Fibroblast of lung (primary cell): ENCODE measurements at regions not wholly inside any gene's neighbourhood (a gene's known extent, or its start where the extent isn't known, plus 50 kb on each side); places are given as distances from the start of the nearest gene placed in this dataset.

Source experiments
- DNase-seq, 2 donors: peaks; one replicate each; pipeline versions ENCODE4 v3.0.0 to v3.0.0-alpha.2; 2010; ENCODE audit warnings: low read depth in 2 of 2
- H2AFZ ChIP-seq: 2 replicates; pipeline ENCODE4 v1.5.1; 2012; ENCODE audit warnings: low read length, control low read depth, inconsistent platforms
- H3K27ac ChIP-seq: 2 replicates; pipeline ENCODE4 v1.5.1; 2011; ENCODE audit warnings: low read length, control low read depth; ENCODE audit not compliant: insufficient read depth
- H3K27me3 ChIP-seq: 2 replicates; pipeline ENCODE4 v1.5.1; 2011; ENCODE audit warnings: mild to moderate bottlenecking, low read length; ENCODE audit not compliant: control insufficient read depth, insufficient read depth
- H3K36me3 ChIP-seq: 2 replicates; pipeline ENCODE4 v1.5.1; 2011; ENCODE audit warnings: low read length; ENCODE audit not compliant: control insufficient read depth, insufficient read depth
- H3K4me1 ChIP-seq: 2 replicates; pipeline ENCODE4 v1.5.1; 2011; ENCODE audit warnings: low read length; ENCODE audit not compliant: control insufficient read depth, insufficient read depth; ENCODE audit errors: extremely low read depth
- H3K4me2 ChIP-seq: 2 replicates; pipeline ENCODE4 v1.5.1; 2011; ENCODE audit warnings: low read length, control low read depth; ENCODE audit not compliant: insufficient read depth; ENCODE audit errors: extremely low read depth
- H3K4me3 ChIP-seq, 4 experiments: fragments of 200-600 bp in 1 of 4; sonication (generic) in 1 of 4; replicated peaks in 1 of 4; 2 replicates each; pipeline ENCODE4 v1.5.1; 2011 to 2016; ENCODE audit warnings: low read length in 4 of 4, low read depth in 3 of 4, mild to moderate bottlenecking in 3 of 4, control low read depth in 2 of 4, inconsistent platforms in 1 of 4, mixed read lengths in 1 of 4; ENCODE audit not compliant: insufficient read depth in 1 of 4; ENCODE audit errors: control extremely low read depth in 1 of 4
- H3K79me2 ChIP-seq: 2 replicates; pipeline ENCODE4 v1.5.1; 2012; ENCODE audit warnings: mild to moderate bottlenecking, low read length, inconsistent platforms; ENCODE audit not compliant: control insufficient read depth, insufficient read depth
- H3K9ac ChIP-seq: 2 replicates; pipeline ENCODE4 v1.5.1; 2011; ENCODE audit warnings: mild to moderate bottlenecking, low read length, control low read depth; ENCODE audit not compliant: insufficient read depth
- H3K9me3 ChIP-seq: 2 replicates; pipeline ENCODE4 v1.5.1; 2012; ENCODE audit warnings: low read depth, low read length; ENCODE audit not compliant: control insufficient read depth, insufficient read depth
- H4K20me1 ChIP-seq: 2 replicates; pipeline ENCODE4 v1.5.1; 2011; ENCODE audit warnings: low read length; ENCODE audit not compliant: control insufficient read depth, insufficient read depth; ENCODE audit errors: extremely low read depth
- EZH2 ChIP-seq: IDR thresholded peaks from 2 replicates; pipeline ENCODE4 v1.5.1; 2012; ENCODE audit warnings: low read length, control low read depth, mild to moderate bottlenecking; ENCODE audit errors: missing control alignments
- TF ChIP-seq, protein P1 (sequence below), 2 donors: IDR thresholded peaks in 1 of 2; conservative IDR thresholded peaks in 1 of 2; 1 replicate in 1 of 2; 2 replicates in 1 of 2; pipeline ENCODE4 v1.5.1; 2011 to 2012; ENCODE audit warnings: low read length in 2 of 2, control low read depth in 1 of 2, inconsistent platforms in 1 of 2, low read depth in 1 of 2, mild to moderate bottlenecking in 1 of 2

DNA sequence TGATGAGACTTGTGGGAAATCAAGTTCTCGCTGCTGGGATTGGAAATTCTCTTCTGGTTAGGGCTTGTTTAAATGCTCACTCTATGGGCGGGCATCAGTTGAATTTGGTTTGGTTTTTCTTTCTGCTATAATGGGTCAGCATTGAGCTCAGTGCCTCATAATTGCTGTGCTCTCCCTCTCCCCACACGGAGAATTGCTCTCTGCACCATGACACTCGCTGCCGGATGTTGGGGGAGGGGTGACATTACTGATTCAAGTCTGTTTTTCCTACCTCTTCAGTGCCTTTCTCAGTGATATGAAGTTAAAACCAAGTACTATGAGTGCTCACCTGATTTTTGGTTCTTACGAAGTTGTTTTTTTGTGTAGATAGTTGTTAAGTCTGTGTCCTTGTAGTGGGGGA lies 599.6 kb downstream of the EPM2A start:
- no peaks in the 10 kb centered on the region for H3K9me3 ChIP-seq
- H3K79me2 ChIP-seq, result no peaks in the 10 kb centered on the region
- no peaks in the 10 kb centered on the region for H3K27me3 ChIP-seq
- H3K4me2 ChIP-seq, result no peak overlapping the region
- H3K27ac ChIP-seq, result no peak overlapping the region
- H3K9ac ChIP-seq, result no peak overlapping the region
- no peaks in the 10 kb centered on the region for H3K4me1 ChIP-seq
- no peaks in the 10 kb centered on the region for H4K20me1 ChIP-seq
- no peak overlapping the region for H2AFZ ChIP-seq
- TF ChIP-seq EZH2, result no peak
- TF ChIP-seq, protein P1, sequence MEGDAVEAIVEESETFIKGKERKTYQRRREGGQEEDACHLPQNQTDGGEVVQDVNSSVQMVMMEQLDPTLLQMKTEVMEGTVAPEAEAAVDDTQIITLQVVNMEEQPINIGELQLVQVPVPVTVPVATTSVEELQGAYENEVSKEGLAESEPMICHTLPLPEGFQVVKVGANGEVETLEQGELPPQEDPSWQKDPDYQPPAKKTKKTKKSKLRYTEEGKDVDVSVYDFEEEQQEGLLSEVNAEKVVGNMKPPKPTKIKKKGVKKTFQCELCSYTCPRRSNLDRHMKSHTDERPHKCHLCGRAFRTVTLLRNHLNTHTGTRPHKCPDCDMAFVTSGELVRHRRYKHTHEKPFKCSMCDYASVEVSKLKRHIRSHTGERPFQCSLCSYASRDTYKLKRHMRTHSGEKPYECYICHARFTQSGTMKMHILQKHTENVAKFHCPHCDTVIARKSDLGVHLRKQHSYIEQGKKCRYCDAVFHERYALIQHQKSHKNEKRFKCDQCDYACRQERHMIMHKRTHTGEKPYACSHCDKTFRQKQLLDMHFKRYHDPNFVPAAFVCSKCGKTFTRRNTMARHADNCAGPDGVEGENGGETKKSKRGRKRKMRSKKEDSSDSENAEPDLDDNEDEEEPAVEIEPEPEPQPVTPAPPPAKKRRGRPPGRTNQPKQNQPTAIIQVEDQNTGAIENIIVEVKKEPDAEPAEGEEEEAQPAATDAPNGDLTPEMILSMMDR (conservative IDR thresholded peaks at IDR 0.05 in 1 of 2, IDR thresholded peaks at IDR 0.05 in 1 of 2; ENCODE audit: low read depth in 1 of 2, low read length in 2 of 2), result no peak
- no peak overlapping the region for H3K4me3 ChIP-seq
- H3K36me3 ChIP-seq, result no peaks in the 10 kb centered on the region
- DNase-seq, result no peak

- Histone ChIP-seq H3K36me3 (no peaks in the 10 kb centered on the region), H3K9ac (no peak overlapping the region), H2AFZ (no peak overlapping the region), H3K4me3 (no peak overlapping the region), H3K4me2 (no peak overlapping the region), H3K27ac (no peak overlapping the region), H3K27me3 (no peaks in the 10 kb centered on the region), H3K4me1 (no peaks in the 10 kb centered on the region), H3K9me3 (no peaks in the 10 kb centered on the region), H4K20me1 (no peaks in the 10 kb centered on the region), H3K79me2 (no peaks in the 10 kb centered on the region)
- TF ChIP-seq EZH2, result no peak
- TF ChIP-seq, protein P1 (conservative IDR thresholded peaks at IDR 0.05 in 1 of 2, IDR thresholded peaks at IDR 0.05 in 1 of 2; ENCODE audit: low read depth in 1 of 2, low read length in 2 of 2), result peak; percentile 10 to 18
- DNase-seq, result peak; percentile 27 to 50
Measured at GRCh38 chr6:145137425-145137824, 597.9 kb downstream of the EPM2A start.

DNA sequence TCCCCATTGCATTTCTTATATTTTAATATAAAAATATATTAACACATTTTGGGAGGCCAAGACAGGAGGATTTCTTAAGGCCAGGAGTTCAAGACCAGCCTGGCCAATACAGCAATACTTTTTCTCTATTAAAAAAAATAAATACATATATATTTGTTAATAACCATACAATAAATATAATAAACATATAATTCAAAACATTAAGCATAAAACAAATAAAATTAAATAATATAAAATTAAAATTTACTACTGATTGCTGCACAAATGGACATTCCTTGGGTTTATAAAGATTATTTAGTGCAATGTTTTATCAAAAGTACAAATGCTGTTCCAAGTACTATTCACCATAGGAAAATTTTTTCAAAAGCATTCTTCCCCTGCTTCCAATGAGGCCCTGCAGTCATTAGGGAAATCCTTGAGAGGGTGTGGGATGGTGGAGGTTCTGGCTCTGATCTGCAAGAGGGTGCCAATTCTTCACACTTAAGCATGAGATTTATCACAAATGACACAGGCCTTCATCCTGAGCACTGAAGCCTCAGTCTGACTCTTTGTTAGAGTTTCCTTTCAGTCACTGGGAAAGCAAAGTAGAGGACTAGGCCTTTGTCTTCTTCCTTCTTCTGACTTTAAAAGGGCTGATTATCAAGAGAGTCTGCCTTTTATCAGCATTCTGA lies 596.7 kb downstream of the EPM2A start:
- no peaks in the 10 kb centered on the region for H3K4me1 ChIP-seq
- H3K79me2 ChIP-seq, result no peaks in the 10 kb centered on the region
- no peak overlapping the region for H3K9ac ChIP-seq
- H3K27ac ChIP-seq, result no peak overlapping the region
- no peaks in the 10 kb centered on the region for H3K9me3 ChIP-seq
- H2AFZ ChIP-seq, result no peak overlapping the region
- H3K27me3 ChIP-seq, result no peaks in the 10 kb centered on the region
- H3K4me2 ChIP-seq, result no peak overlapping the region
- DNase-seq, result no peak
- no peaks in the 10 kb centered on the region for H4K20me1 ChIP-seq
- TF ChIP-seq, protein P1 (conservative IDR thresholded peaks at IDR 0.05 in 1 of 2, IDR thresholded peaks at IDR 0.05 in 1 of 2; ENCODE audit: low read depth in 1 of 2, low read length in 2 of 2), result no peak
- no peak for TF ChIP-seq EZH2
- no peak overlapping the region for H3K4me3 ChIP-seq
- H3K36me3 ChIP-seq, result no peaks in the 10 kb centered on the region
